GM23338 (cell line): ENCODE measurements at regions not wholly inside any gene's neighbourhood (a gene's known extent, or its start where the extent isn't known, plus 50 kb on each side); places are given as distances from the start of the nearest gene placed in this dataset.

Source experiments
- ATAC-seq: fragments of 200-7000 bp; cut with Tn5 transposase; 3 replicates; pipeline ENCODE4 v1.9.1; 2020
- DNase-seq: peaks from one replicate; pipeline ENCODE4 v3.0.0-alpha.2; 2015; ENCODE audit warnings: low spot score
- H2AFZ ChIP-seq: fragments of 200-600 bp; sonication (generic); 2 replicates; pipeline ENCODE4 v1.8.0; 2016; ENCODE audit warnings: antibody characterized with exemption, mild to moderate bottlenecking, moderate library complexity
- H3F3A ChIP-seq: fragments of 200-600 bp; sonication (generic); replicated peaks from 2 replicates; pipeline ENCODE4 v1.8.0; 2017; ENCODE audit warnings: antibody characterized with exemption, mixed run types, low read depth
- H3K27ac ChIP-seq: fragments of 200-600 bp; sonication (generic); 2 replicates; pipeline ENCODE4 v1.6.1; 2016; ENCODE audit warnings: low read depth
- H3K27me3 ChIP-seq: fragments of 200-600 bp; sonication (generic); 2 replicates; pipeline ENCODE4 v1.8.0; 2016; ENCODE audit warnings: mild to moderate bottlenecking, mixed run types, moderate library complexity; ENCODE audit not compliant: insufficient read depth
- H3K36me3 ChIP-seq: fragments of 200-600 bp; sonication (generic); 2 replicates; pipeline ENCODE4 v1.8.0; 2016; ENCODE audit warnings: mild to moderate bottlenecking; ENCODE audit not compliant: insufficient read depth
- H3K4me1 ChIP-seq: fragments of 200-600 bp; sonication (generic); 2 replicates; pipeline ENCODE4 v1.8.0; 2016; ENCODE audit warnings: mild to moderate bottlenecking, moderate library complexity; ENCODE audit not compliant: insufficient read depth
- H3K4me2 ChIP-seq: fragments of 200-600 bp; sonication (generic); 2 replicates; pipeline ENCODE4 v1.7.1; 2017; ENCODE audit warnings: mixed run types
- H3K4me3 ChIP-seq: fragments of 200-600 bp; sonication (generic); 2 replicates; pipeline ENCODE4 v1.6.1; 2016; ENCODE audit warnings: mixed run types
- H3K79me2 ChIP-seq: fragments of 200-600 bp; sonication (generic); replicated peaks from 2 replicates; pipeline ENCODE4 v1.8.0; 2017; ENCODE audit warnings: mild to moderate bottlenecking; ENCODE audit not compliant: insufficient read depth
- H3K9me2 ChIP-seq: fragments of 200-600 bp; sonication (generic); 2 replicates; pipeline ENCODE4 v1.8.0; 2017; ENCODE audit not compliant: insufficient read depth
- H4K20me1 ChIP-seq: fragments of 200-600 bp; sonication (generic); replicated peaks from 2 replicates; pipeline ENCODE4 v1.8.0; 2017; ENCODE audit warnings: mild to moderate bottlenecking; ENCODE audit not compliant: insufficient read depth
- H3K27ac Mint-ChIP-seq: 2 replicates; pipeline ENCODE4 v1.8.0; 2020; ENCODE audit warnings: inconsistent platforms, mild to moderate bottlenecking, moderate library complexity, mixed read lengths
- H3K27me3 Mint-ChIP-seq: 3 replicates; pipeline ENCODE4 v1.8.0; 2022; ENCODE audit warnings: low read depth, mild to moderate bottlenecking, moderate library complexity, mixed read lengths, inconsistent platforms; ENCODE audit not compliant: insufficient read depth, poor library complexity
- H3K36me3 Mint-ChIP-seq: 3 replicates; pipeline ENCODE4 v1.8.0; 2021; ENCODE audit warnings: low read depth, mild to moderate bottlenecking, inconsistent platforms, moderate library complexity, mixed read lengths
- H3K4me1 Mint-ChIP-seq: 3 replicates; pipeline ENCODE4 v1.8.0; 2020; ENCODE audit warnings: mild to moderate bottlenecking, inconsistent platforms, mixed read lengths
- H3K4me3 Mint-ChIP-seq: 3 replicates; pipeline ENCODE4 v1.8.0; 2021; ENCODE audit warnings: moderate library complexity, mild to moderate bottlenecking, inconsistent platforms, mixed read lengths
- H3K9me3 Mint-ChIP-seq: 3 replicates; pipeline ENCODE4 v1.8.0; 2020; ENCODE audit warnings: moderate library complexity, mild to moderate bottlenecking, inconsistent platforms, mixed read lengths
- CREB1 ChIP-seq: fragments of 250-450 bp; sonication (Bioruptor Pico); IDR thresholded peaks from 2 replicates; pipeline ENCODE4 v1.5.0; 2020; ENCODE audit warnings: low read depth, mild to moderate bottlenecking, moderate library complexity
- EZH2 ChIP-seq: fragments of 200-600 bp; sonication (generic); IDR thresholded peaks from one replicate; pipeline ENCODE4 v1.8.0; 2017; ENCODE audit warnings: antibody characterized with exemption, mild to moderate bottlenecking, low read depth; ENCODE audit not compliant: unreplicated experiment
- EZH2phosphoT487 ChIP-seq: fragments of 200-600 bp; sonication (generic); IDR thresholded peaks from one replicate; pipeline ENCODE4 v1.8.1; 2018; ENCODE audit warnings: antibody characterized with exemption; ENCODE audit not compliant: unreplicated experiment
- JUNB ChIP-seq: IDR thresholded peaks from one replicate; pipeline ENCODE4 v1.6.1; 2016; ENCODE audit warnings: antibody characterized with exemption; ENCODE audit not compliant: unreplicated experiment
- NANOG ChIP-seq: IDR thresholded peaks from 2 replicates; pipeline ENCODE4 v1.6.1; 2016; ENCODE audit warnings: antibody characterized with exemption, borderline replicate concordance
- POLR2AphosphoS5 ChIP-seq: IDR thresholded peaks from 2 replicates; pipeline ENCODE4 v1.6.1; 2016; ENCODE audit warnings: antibody characterized with exemption, low read depth
- STAT1 ChIP-seq: IDR thresholded peaks from one replicate; pipeline ENCODE4 v1.6.1; 2016; ENCODE audit warnings: antibody characterized with exemption; ENCODE audit not compliant: unreplicated experiment
- ZNF114 ChIP-seq: fragments of 250-450 bp; sonication (Bioruptor Pico); IDR thresholded peaks from 2 replicates; pipeline ENCODE4 v1.5.0; 2020; ENCODE audit warnings: mild to moderate bottlenecking, moderate library complexity
- ZNF331 ChIP-seq: fragments of 250-450 bp; sonication (Bioruptor Pico); IDR thresholded peaks from 2 replicates; pipeline ENCODE4 v1.5.0; 2020; ENCODE audit warnings: low read depth, mild to moderate bottlenecking, moderate library complexity
- TF ChIP-seq, protein P1 (sequence below): fragments of 250-450 bp; sonication (Bioruptor Pico); IDR thresholded peaks from 2 replicates; pipeline ENCODE4 v1.5.0; 2020; ENCODE audit warnings: mild to moderate bottlenecking, moderate library complexity
- TF ChIP-seq, protein P2 (sequence below): IDR thresholded peaks from one replicate; pipeline ENCODE4 v1.6.1; 2018; ENCODE audit warnings: antibody characterized with exemption; ENCODE audit not compliant: unreplicated experiment
- TF ChIP-seq, protein P3 (sequence below), 2 experiments: fragments of 200-600 bp in 1 of 2; sonication (generic) in 1 of 2; conservative IDR thresholded peaks; 2 replicates each; pipeline versions ENCODE4 v1.5.1 to v1.6.1; 2016 to 2017; ENCODE audit warnings: antibody characterized with exemption in 2 of 2, low read depth in 2 of 2, mild to moderate bottlenecking in 2 of 2, moderate library complexity in 1 of 2
- TF ChIP-seq, protein P4 (sequence below): IDR thresholded peaks from 2 replicates; pipeline ENCODE4 v1.6.1; 2016; ENCODE audit warnings: antibody characterized with exemption

DNA sequence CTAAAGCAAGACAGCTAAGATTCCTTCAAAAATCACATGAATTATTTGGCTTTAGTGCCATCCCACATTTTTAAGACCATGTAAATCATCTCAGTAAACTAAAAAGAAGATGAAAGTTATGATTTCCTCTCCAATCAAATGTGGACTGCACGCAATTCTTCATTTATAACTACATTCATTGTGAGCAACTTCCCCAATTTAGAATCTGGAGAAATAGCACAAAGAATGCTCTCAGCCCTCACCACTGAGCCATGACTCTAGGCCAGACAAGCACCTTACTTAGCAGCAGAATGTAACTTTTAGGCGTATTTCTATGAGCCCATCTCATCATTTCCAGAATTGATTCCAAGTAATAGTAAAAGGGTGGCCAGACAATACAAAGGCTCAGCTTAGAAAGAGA is 616.6 kb downstream of the TLE1 start:
- no peaks in the 10 kb centered on the region for H3K79me2 ChIP-seq
- H3K9me2 ChIP-seq = peaks cover 4% of the 10 kb centered on the region
- no peak for TF ChIP-seq EZH2
- no peak for TF ChIP-seq CREB1
- TF ChIP-seq ZNF331 (CRISPR knock-in tag) = no peak
- no peak for TF ChIP-seq STAT1
- TF ChIP-seq ZNF114 = no peak
- TF ChIP-seq, protein P1, sequence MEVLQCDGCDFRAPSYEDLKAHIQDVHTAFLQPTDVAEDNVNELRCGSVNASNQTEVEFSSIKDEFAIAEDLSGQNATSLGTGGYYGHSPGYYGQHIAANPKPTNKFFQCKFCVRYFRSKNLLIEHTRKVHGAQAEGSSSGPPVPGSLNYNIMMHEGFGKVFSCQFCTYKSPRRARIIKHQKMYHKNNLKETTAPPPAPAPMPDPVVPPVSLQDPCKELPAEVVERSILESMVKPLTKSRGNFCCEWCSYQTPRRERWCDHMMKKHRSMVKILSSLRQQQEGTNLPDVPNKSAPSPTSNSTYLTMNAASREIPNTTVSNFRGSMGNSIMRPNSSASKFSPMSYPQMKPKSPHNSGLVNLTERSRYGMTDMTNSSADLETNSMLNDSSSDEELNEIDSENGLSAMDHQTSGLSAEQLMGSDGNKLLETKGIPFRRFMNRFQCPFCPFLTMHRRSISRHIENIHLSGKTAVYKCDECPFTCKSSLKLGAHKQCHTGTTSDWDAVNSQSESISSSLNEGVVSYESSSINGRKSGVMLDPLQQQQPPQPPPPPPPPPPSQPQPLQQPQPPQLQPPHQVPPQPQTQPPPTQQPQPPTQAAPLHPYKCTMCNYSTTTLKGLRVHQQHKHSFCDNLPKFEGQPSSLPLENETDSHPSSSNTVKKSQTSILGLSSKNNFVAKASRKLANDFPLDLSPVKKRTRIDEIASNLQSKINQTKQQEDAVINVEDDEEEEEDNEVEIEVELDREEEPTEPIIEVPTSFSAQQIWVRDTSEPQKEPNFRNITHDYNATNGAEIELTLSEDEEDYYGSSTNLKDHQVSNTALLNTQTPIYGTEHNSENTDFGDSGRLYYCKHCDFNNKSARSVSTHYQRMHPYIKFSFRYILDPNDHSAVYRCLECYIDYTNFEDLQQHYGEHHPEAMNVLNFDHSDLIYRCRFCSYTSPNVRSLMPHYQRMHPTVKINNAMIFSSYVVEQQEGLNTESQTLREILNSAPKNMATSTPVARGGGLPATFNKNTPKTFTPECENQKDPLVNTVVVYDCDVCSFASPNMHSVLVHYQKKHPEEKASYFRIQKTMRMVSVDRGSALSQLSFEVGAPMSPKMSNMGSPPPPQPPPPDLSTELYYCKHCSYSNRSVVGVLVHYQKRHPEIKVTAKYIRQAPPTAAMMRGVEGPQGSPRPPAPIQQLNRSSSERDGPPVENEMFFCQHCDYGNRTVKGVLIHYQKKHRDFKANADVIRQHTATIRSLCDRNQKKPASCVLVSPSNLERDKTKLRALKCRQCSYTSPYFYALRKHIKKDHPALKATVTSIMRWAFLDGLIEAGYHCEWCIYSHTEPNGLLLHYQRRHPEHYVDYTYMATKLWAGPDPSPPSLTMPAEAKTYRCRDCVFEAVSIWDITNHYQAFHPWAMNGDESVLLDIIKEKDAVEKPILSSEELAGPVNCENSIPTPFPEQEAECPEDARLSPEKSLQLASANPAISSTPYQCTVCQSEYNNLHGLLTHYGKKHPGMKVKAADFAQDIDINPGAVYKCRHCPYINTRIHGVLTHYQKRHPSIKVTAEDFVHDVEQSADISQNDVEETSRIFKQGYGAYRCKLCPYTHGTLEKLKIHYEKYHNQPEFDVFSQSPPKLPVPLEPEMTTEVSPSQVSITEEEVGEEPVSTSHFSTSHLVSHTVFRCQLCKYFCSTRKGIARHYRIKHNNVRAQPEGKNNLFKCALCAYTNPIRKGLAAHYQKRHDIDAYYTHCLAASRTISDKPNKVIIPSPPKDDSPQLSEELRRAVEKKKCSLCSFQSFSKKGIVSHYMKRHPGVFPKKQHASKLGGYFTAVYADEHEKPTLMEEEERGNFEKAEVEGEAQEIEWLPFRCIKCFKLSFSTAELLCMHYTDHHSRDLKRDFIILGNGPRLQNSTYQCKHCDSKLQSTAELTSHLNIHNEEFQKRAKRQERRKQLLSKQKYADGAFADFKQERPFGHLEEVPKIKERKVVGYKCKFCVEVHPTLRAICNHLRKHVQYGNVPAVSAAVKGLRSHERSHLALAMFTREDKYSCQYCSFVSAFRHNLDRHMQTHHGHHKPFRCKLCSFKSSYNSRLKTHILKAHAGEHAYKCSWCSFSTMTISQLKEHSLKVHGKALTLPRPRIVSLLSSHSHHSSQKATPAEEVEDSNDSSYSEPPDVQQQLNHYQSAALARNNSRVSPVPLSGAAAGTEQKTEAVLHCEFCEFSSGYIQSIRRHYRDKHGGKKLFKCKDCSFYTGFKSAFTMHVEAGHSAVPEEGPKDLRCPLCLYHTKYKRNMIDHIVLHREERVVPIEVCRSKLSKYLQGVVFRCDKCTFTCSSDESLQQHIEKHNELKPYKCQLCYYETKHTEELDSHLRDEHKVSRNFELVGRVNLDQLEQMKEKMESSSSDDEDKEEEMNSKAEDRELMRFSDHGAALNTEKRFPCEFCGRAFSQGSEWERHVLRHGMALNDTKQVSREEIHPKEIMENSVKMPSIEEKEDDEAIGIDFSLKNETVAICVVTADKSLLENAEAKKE (CRISPR knock-in tag) = no peak
- TF ChIP-seq EZH2phosphoT487 = no peak
- no peak for TF ChIP-seq NANOG
- TF ChIP-seq, protein P2, sequence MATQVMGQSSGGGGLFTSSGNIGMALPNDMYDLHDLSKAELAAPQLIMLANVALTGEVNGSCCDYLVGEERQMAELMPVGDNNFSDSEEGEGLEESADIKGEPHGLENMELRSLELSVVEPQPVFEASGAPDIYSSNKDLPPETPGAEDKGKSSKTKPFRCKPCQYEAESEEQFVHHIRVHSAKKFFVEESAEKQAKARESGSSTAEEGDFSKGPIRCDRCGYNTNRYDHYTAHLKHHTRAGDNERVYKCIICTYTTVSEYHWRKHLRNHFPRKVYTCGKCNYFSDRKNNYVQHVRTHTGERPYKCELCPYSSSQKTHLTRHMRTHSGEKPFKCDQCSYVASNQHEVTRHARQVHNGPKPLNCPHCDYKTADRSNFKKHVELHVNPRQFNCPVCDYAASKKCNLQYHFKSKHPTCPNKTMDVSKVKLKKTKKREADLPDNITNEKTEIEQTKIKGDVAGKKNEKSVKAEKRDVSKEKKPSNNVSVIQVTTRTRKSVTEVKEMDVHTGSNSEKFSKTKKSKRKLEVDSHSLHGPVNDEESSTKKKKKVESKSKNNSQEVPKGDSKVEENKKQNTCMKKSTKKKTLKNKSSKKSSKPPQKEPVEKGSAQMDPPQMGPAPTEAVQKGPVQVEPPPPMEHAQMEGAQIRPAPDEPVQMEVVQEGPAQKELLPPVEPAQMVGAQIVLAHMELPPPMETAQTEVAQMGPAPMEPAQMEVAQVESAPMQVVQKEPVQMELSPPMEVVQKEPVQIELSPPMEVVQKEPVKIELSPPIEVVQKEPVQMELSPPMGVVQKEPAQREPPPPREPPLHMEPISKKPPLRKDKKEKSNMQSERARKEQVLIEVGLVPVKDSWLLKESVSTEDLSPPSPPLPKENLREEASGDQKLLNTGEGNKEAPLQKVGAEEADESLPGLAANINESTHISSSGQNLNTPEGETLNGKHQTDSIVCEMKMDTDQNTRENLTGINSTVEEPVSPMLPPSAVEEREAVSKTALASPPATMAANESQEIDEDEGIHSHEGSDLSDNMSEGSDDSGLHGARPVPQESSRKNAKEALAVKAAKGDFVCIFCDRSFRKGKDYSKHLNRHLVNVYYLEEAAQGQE = no peak
- TF ChIP-seq, protein P3, sequence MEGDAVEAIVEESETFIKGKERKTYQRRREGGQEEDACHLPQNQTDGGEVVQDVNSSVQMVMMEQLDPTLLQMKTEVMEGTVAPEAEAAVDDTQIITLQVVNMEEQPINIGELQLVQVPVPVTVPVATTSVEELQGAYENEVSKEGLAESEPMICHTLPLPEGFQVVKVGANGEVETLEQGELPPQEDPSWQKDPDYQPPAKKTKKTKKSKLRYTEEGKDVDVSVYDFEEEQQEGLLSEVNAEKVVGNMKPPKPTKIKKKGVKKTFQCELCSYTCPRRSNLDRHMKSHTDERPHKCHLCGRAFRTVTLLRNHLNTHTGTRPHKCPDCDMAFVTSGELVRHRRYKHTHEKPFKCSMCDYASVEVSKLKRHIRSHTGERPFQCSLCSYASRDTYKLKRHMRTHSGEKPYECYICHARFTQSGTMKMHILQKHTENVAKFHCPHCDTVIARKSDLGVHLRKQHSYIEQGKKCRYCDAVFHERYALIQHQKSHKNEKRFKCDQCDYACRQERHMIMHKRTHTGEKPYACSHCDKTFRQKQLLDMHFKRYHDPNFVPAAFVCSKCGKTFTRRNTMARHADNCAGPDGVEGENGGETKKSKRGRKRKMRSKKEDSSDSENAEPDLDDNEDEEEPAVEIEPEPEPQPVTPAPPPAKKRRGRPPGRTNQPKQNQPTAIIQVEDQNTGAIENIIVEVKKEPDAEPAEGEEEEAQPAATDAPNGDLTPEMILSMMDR (conservative IDR thresholded peaks at IDR 0.05; ENCODE audit: low read depth in 2 of 2) = no peak
- TF ChIP-seq JUNB = no peak
- no peak for TF ChIP-seq POLR2AphosphoS5
- TF ChIP-seq, protein P4, sequence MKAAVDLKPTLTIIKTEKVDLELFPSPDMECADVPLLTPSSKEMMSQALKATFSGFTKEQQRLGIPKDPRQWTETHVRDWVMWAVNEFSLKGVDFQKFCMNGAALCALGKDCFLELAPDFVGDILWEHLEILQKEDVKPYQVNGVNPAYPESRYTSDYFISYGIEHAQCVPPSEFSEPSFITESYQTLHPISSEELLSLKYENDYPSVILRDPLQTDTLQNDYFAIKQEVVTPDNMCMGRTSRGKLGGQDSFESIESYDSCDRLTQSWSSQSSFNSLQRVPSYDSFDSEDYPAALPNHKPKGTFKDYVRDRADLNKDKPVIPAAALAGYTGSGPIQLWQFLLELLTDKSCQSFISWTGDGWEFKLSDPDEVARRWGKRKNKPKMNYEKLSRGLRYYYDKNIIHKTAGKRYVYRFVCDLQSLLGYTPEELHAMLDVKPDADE = no peak
- DNase-seq (no peak), ATAC-seq (no peak)
- H3K27me3 ChIP-seq = no peaks in the 10 kb centered on the region
- no peak overlapping the region for H3K4me2 ChIP-seq
- H3F3A ChIP-seq = no peaks in the 10 kb centered on the region
- no peak overlapping the region for H3K4me3 ChIP-seq
- H2AFZ ChIP-seq = no peak overlapping the region
- H3K27ac Mint-ChIP-seq = no peak overlapping the region
- no peaks in the 10 kb centered on the region for H3K4me1 Mint-ChIP-seq
- no peaks in the 10 kb centered on the region for H3K9me3 Mint-ChIP-seq
- peaks cover 2% of the 10 kb centered on the region for H3K27me3 Mint-ChIP-seq
- H3K36me3 Mint-ChIP-seq = no peaks in the 10 kb centered on the region
- no peaks in the 10 kb centered on the region for H3K4me1 ChIP-seq
- H3K36me3 ChIP-seq = no peaks in the 10 kb centered on the region
- H3K27ac ChIP-seq = no peak overlapping the region
- no peak overlapping the region for H3K4me3 Mint-ChIP-seq
- H4K20me1 ChIP-seq = no peaks in the 10 kb centered on the region
